ENCODE measurements at regions not wholly inside any gene's neighbourhood (a gene's known extent, or its start where the extent isn't known, plus 50 kb on each side); places are given as distances from the start of the nearest gene placed in this dataset.

DNA sequence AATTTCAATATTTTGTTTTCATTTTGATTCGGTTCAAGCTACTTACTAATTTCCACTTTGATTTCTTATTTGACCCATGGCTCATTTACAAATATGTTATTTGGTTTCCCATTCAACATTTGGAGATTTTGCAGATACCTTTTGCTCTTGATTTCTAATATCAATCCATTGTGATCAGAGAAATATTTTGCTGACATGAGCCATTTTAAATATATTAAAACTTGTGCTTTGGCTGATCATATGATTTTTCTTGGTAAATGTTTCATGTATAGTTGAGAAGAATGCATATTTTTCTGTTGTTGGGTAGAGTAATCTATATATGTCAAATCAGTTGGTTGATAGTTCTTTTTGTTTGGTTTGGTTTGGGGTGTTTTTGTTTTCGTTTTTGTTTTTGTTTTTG lies 95.0 kb downstream of the GASK1B start:
- TF ChIP-seq, protein P1, sequence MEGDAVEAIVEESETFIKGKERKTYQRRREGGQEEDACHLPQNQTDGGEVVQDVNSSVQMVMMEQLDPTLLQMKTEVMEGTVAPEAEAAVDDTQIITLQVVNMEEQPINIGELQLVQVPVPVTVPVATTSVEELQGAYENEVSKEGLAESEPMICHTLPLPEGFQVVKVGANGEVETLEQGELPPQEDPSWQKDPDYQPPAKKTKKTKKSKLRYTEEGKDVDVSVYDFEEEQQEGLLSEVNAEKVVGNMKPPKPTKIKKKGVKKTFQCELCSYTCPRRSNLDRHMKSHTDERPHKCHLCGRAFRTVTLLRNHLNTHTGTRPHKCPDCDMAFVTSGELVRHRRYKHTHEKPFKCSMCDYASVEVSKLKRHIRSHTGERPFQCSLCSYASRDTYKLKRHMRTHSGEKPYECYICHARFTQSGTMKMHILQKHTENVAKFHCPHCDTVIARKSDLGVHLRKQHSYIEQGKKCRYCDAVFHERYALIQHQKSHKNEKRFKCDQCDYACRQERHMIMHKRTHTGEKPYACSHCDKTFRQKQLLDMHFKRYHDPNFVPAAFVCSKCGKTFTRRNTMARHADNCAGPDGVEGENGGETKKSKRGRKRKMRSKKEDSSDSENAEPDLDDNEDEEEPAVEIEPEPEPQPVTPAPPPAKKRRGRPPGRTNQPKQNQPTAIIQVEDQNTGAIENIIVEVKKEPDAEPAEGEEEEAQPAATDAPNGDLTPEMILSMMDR (conservative IDR thresholded peaks at IDR 0.05; ENCODE audit: low read depth in 2 of 2) = no peak
- TF ChIP-seq EZH2phosphoT487 (IDR thresholded peaks at IDR 0.05; ENCODE audit: unreplicated experiment) (no peak), EZH2 (IDR thresholded peaks at IDR 0.05; ENCODE audit: low read depth, unreplicated experiment) (no peak), POLR2AphosphoS5 (IDR thresholded peaks at IDR 0.05; ENCODE audit: low read depth) (no peak), CREB1 (CRISPR knock-in tag; IDR thresholded peaks at IDR 0.05; ENCODE audit: low read depth) (no peak), ZNF331 (CRISPR knock-in tag; IDR thresholded peaks at IDR 0.05; ENCODE audit: low read depth) (no peak), JUNB (IDR thresholded peaks at IDR 0.05; ENCODE audit: unreplicated experiment) (no peak), STAT1 (IDR thresholded peaks at IDR 0.05; ENCODE audit: unreplicated experiment) (no peak), NANOG (IDR thresholded peaks at IDR 0.05; ENCODE audit: borderline replicate concordance) (no peak), ZNF114 (CRISPR knock-in tag; IDR thresholded peaks at IDR 0.05) (no peak)
- TF ChIP-seq, protein P2, sequence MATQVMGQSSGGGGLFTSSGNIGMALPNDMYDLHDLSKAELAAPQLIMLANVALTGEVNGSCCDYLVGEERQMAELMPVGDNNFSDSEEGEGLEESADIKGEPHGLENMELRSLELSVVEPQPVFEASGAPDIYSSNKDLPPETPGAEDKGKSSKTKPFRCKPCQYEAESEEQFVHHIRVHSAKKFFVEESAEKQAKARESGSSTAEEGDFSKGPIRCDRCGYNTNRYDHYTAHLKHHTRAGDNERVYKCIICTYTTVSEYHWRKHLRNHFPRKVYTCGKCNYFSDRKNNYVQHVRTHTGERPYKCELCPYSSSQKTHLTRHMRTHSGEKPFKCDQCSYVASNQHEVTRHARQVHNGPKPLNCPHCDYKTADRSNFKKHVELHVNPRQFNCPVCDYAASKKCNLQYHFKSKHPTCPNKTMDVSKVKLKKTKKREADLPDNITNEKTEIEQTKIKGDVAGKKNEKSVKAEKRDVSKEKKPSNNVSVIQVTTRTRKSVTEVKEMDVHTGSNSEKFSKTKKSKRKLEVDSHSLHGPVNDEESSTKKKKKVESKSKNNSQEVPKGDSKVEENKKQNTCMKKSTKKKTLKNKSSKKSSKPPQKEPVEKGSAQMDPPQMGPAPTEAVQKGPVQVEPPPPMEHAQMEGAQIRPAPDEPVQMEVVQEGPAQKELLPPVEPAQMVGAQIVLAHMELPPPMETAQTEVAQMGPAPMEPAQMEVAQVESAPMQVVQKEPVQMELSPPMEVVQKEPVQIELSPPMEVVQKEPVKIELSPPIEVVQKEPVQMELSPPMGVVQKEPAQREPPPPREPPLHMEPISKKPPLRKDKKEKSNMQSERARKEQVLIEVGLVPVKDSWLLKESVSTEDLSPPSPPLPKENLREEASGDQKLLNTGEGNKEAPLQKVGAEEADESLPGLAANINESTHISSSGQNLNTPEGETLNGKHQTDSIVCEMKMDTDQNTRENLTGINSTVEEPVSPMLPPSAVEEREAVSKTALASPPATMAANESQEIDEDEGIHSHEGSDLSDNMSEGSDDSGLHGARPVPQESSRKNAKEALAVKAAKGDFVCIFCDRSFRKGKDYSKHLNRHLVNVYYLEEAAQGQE (IDR thresholded peaks at IDR 0.05; ENCODE audit: unreplicated experiment) = no peak
- TF ChIP-seq, protein P3, sequence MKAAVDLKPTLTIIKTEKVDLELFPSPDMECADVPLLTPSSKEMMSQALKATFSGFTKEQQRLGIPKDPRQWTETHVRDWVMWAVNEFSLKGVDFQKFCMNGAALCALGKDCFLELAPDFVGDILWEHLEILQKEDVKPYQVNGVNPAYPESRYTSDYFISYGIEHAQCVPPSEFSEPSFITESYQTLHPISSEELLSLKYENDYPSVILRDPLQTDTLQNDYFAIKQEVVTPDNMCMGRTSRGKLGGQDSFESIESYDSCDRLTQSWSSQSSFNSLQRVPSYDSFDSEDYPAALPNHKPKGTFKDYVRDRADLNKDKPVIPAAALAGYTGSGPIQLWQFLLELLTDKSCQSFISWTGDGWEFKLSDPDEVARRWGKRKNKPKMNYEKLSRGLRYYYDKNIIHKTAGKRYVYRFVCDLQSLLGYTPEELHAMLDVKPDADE (IDR thresholded peaks at IDR 0.05) = no peak
